ENCODE measurements at regions not wholly inside any gene's neighbourhood (a gene's known extent, or its start where the extent isn't known, plus 50 kb on each side); places are given as distances from the start of the nearest gene placed in this dataset.

DNA sequence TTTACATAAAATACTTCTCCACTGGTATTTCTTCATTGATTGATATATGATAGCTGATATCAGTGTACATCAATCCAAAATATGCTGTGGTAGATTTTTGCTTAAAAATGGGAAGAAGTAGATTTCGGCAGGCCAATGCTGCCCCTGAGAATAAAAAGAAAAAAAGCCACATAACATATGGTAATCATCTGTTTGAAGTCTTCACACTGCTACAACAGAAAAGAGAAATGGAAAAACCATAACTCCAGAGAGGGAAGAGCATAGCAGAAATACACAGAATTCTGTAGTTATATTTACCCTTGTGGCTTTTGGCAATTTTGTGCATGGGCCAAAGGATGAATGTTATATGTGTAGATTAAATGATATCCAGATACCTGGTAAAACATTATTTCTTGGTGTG is 143.1 kb upstream of the KCNMB2 start:
- H3K4me3 ChIP-seq (replicated peaks in 1 of 3), result no peak overlapping the region
- intact Hi-C loops (cut with DNase I), result no loop called here
- no peaks in the 10 kb centered on the region for H3K27me3 ChIP-seq
- WGBS, 2 donors, result 16 to 91% methylated on average over 1 of the region's 1 CpG
- H3K9me3 ChIP-seq, result no peaks in the 10 kb centered on the region
- no peaks in the 10 kb centered on the region for H3K36me3 ChIP-seq
- peaks cover 5 to 7% of the 10 kb centered on the region in 2 donors for H3K4me1 ChIP-seq
- no peak overlapping the region for H3K27ac ChIP-seq
- no peak for DNase-seq
- TF ChIP-seq POLR2A (IDR thresholded peaks at IDR 0.05), result no peak
- TF ChIP-seq, protein P1, sequence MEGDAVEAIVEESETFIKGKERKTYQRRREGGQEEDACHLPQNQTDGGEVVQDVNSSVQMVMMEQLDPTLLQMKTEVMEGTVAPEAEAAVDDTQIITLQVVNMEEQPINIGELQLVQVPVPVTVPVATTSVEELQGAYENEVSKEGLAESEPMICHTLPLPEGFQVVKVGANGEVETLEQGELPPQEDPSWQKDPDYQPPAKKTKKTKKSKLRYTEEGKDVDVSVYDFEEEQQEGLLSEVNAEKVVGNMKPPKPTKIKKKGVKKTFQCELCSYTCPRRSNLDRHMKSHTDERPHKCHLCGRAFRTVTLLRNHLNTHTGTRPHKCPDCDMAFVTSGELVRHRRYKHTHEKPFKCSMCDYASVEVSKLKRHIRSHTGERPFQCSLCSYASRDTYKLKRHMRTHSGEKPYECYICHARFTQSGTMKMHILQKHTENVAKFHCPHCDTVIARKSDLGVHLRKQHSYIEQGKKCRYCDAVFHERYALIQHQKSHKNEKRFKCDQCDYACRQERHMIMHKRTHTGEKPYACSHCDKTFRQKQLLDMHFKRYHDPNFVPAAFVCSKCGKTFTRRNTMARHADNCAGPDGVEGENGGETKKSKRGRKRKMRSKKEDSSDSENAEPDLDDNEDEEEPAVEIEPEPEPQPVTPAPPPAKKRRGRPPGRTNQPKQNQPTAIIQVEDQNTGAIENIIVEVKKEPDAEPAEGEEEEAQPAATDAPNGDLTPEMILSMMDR (IDR thresholded peaks at IDR 0.05), result no peak

DNA sequence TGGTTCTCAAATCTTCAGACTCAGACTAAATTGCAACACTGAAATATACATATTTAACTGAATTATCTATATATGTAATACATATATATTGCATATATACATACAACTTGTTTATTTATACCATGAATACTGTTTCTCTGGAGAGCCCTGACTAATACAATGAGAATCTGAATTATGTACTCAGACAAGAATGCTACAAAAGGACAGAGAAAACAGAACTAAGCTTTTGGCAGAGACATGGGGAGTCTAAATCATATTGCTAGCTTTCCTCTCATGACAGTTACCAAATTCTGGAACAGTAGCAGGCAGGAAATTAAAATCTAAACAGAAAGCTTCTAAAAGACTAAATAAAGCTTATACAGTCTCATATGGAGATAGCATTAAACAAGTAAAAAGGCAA is 142.4 kb upstream of the KCNMB2 start:
- no peak overlapping the region for H3K4me3 ChIP-seq (replicated peaks in 1 of 3)
- DNase-seq, result no peak
- H3K36me3 ChIP-seq, result no peaks in the 10 kb centered on the region
- H3K27ac ChIP-seq, result no peak overlapping the region
- no peaks in the 10 kb centered on the region for H3K27me3 ChIP-seq
- no peaks in the 10 kb centered on the region for H3K9me3 ChIP-seq
- intact Hi-C loops (cut with DNase I), result no loop called here
- TF ChIP-seq, protein P1 (IDR thresholded peaks at IDR 0.05), result no peak
- no peak for TF ChIP-seq POLR2A (IDR thresholded peaks at IDR 0.05)
- H3K4me1 ChIP-seq, result peaks cover 5 to 7% of the 10 kb centered on the region in 2 donors

DNA sequence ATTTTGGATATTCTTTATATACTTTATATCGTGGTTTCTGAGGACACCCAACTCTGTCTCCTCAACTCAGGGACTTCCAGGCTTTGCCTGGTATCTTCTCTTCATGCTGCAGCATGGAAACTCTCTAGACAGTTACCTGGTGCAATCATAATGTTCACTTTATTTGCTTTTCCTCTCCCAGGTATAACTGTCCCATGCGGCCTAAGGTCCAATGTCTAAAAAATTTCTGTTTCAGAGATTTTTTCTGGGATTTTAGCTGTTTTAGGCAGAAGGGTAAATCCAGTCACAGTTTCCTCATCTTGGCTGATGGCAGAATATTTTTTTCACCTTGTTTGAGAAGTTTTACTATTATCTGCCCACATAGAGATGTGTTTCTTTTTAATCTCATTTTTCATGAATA is 139.9 kb upstream of the KCNMB2 start:
- WGBS, 2 donors, result 92 to 97% methylated on average over 2 of the region's 2 CpGs
- Histone ChIP-seq H3K4me1 (peaks cover 5 to 7% of the 10 kb centered on the region in 2 donors), H3K27me3 (no peaks in the 10 kb centered on the region), H3K36me3 (no peaks in the 10 kb centered on the region), H3K9me3 (no peaks in the 10 kb centered on the region), H3K27ac (no peak overlapping the region), H3K4me3 (replicated peaks in 1 of 3) (no peak overlapping the region)
- no peak for TF ChIP-seq POLR2A (IDR thresholded peaks at IDR 0.05)
- TF ChIP-seq, protein P1 (IDR thresholded peaks at IDR 0.05), result no peak
- intact Hi-C loops (cut with DNase I), result no loop called here
- DNase-seq, result no peak

DNA sequence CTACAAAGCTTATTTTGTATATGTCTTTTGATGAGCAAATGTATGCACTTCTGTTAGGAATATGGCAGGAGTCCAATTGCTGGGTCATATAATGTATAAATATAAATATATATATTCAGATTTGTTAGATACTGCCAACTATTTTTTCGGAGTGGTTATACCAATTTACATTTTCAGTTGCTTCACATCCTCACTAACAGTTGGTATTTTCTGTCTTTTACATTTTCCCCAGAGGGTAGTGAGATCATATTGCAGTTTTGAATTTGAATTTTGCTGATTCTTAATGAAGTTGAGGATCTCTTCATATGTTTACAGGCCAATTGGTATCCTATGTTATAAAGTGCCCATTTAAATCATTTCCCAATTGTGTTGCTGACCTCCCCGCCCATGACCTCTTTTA is 139.0 kb upstream of the KCNMB2 start:
- no peak for DNase-seq
- Histone ChIP-seq H3K4me3 (replicated peaks in 1 of 3) (no peak overlapping the region), H3K9me3 (no peaks in the 10 kb centered on the region), H3K4me1 (peaks cover 4 to 6% of the 10 kb centered on the region in 2 donors), H3K27me3 (no peaks in the 10 kb centered on the region), H3K27ac (no peak overlapping the region), H3K36me3 (no peaks in the 10 kb centered on the region)
- intact Hi-C loops (cut with DNase I), result no loop called here
- no peak for TF ChIP-seq POLR2A (IDR thresholded peaks at IDR 0.05)
- TF ChIP-seq, protein P1 (IDR thresholded peaks at IDR 0.05), result no peak
- 91 to 99% methylated on average over 2 of the region's 2 CpGs for WGBS, 2 donors

DNA sequence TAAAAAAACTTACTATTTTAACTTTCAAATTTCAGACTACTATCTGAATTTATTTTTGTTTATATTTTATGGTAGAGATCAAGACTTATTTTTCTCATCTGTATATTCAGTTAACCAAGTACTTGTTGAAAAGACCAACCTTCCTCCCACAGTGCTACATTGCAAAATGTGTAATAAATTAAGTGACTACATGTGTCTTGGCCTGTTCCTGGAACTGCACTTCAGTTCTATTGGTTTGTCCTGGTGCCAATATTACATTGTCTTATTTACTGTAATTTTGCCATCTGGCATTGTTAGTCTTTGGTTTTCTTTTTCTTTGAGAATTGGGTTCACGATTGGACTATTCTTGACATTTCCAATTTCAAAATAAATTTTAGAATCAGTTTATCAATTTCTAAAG is 138.4 kb upstream of the KCNMB2 start:
- H3K9me3 ChIP-seq, result no peaks in the 10 kb centered on the region
- no peak for TF ChIP-seq POLR2A (IDR thresholded peaks at IDR 0.05)
- TF ChIP-seq, protein P1 (IDR thresholded peaks at IDR 0.05), result no peak
- DNase-seq, result no peak
- no peak overlapping the region for H3K27ac ChIP-seq
- no peak overlapping the region for H3K4me3 ChIP-seq (replicated peaks in 1 of 3)
- H3K27me3 ChIP-seq, result no peaks in the 10 kb centered on the region
- no peaks in the 10 kb centered on the region for H3K4me1 ChIP-seq
- 85 to 88% methylated on average over 1 of the region's 1 CpG for WGBS, 2 donors
- H3K36me3 ChIP-seq, result no peaks in the 10 kb centered on the region
- intact Hi-C loops (cut with DNase I), result no loop called here

All from thyroid gland (tissue), 4 donors.